Fibroblast of skin of abdomen (primary cell): ENCODE measurements at regions not wholly inside any gene's neighbourhood (a gene's known extent, or its start where the extent isn't known, plus 50 kb on each side); places are given as distances from the start of the nearest gene placed in this dataset.
A peak's percentile ranks its signal among the peaks of the same experiment; 100 is the strongest.

ENCODE experiments used
- DNase-seq: peaks from one replicate; pipeline ENCODE4 v3.0.0-alpha.2; 2013

- DNase-seq = no peak
Measured at GRCh38 chr3:177541541-177541940, 344.3 kb upstream of the TBL1XR1 start.

GRCh38 chr3:177545964-177546363 is 348.7 kb upstream of the TBL1XR1 start:
- DNase-seq = no peak

GRCh38 chr3:177547711-177548350 is 350.5 kb upstream of the TBL1XR1 start:
- DNase-seq = no peak

- DNase-seq = no peak
Measured at GRCh38 chr3:177550667-177551066, 353.4 kb upstream of the TBL1XR1 start.

- no peak for DNase-seq
Measured at GRCh38 chr3:177551431-177551836, 354.2 kb upstream of the TBL1XR1 start.

GRCh38 chr3:177552051-177552450 is 354.8 kb upstream of the TBL1XR1 start:
- no peak for DNase-seq

GRCh38 chr3:177553012-177553411 is 355.7 kb upstream of the TBL1XR1 start:
- DNase-seq = no peak

GRCh38 chr3:177553579-177553978 is 356.3 kb upstream of the TBL1XR1 start:
- DNase-seq = no peak

- DNase-seq = peak; percentile 66
Measured at GRCh38 chr3:177554895-177555759, 357.8 kb upstream of the TBL1XR1 start.

GRCh38 chr3:177557548-177557947 is 360.3 kb upstream of the TBL1XR1 start:
- no peak for DNase-seq

- no peak for DNase-seq
Measured at GRCh38 chr3:177561365-177561764, 364.1 kb upstream of the TBL1XR1 start.

GRCh38 chr3:177561769-177562392 is 364.6 kb upstream of the TBL1XR1 start:
- no peak for DNase-seq

- DNase-seq = peak; percentile 21
Measured at GRCh38 chr3:177563243-177563780, 366.0 kb upstream of the TBL1XR1 start.

- DNase-seq = no peak
Measured at GRCh38 chr3:177563792-177564191, 366.5 kb upstream of the TBL1XR1 start.

- DNase-seq = no peak
Measured at GRCh38 chr3:177565981-177566380, 368.7 kb upstream of the TBL1XR1 start.

GRCh38 chr3:177567833-177568232 is 370.6 kb upstream of the TBL1XR1 start:
- no peak for DNase-seq

- DNase-seq = no peak
Measured at GRCh38 chr3:177569193-177569592, 371.9 kb upstream of the TBL1XR1 start.

GRCh38 chr3:177569875-177570657 is 372.8 kb upstream of the TBL1XR1 start:
- DNase-seq = peak; percentile 75

- no peak for DNase-seq
Measured at GRCh38 chr3:177571271-177571943, 374.1 kb upstream of the TBL1XR1 start.

- DNase-seq = no peak
Measured at GRCh38 chr3:177571944-177572315, 374.6 kb upstream of the TBL1XR1 start.

- DNase-seq = peak; percentile 55
Measured at GRCh38 chr3:177574222-177574856, 377.1 kb upstream of the TBL1XR1 start.
